ENCODE measurements at regions not wholly inside any gene's neighbourhood (a gene's known extent, or its start where the extent isn't known, plus 50 kb on each side); places are given as distances from the start of the nearest gene placed in this dataset.

- Histone ChIP-seq H3K4me1 (ENCODE audit: control insufficient read depth, insufficient read depth, low read length) (no peaks in the 10 kb centered on the region), H3K9me3 (ENCODE audit: control insufficient read depth, insufficient read depth, low read depth, low read length) (no peaks in the 10 kb centered on the region), H3K4me3 (ENCODE audit: low read depth, low read length) (no peak overlapping the region), H3K27ac (ENCODE audit: extremely low read depth, low read depth, low read length) (no peak overlapping the region), H3K36me3 (ENCODE audit: control insufficient read depth in 2 of 2, insufficient read depth in 1 of 2, low read length in 2 of 2) (no peaks in the 10 kb centered on the region)
- TF ChIP-seq BCL11A (tag by site-specific recombination; IDR thresholded peaks at IDR 0.05; ENCODE audit: low read depth) (no peak), ZNF202 (tag by site-specific recombination; IDR thresholded peaks at IDR 0.05; ENCODE audit: borderline replicate concordance) (no peak), ZNF2 (tag by site-specific recombination; IDR thresholded peaks at IDR 0.05) (no peak), ZNF791 (tag by site-specific recombination; IDR thresholded peaks at IDR 0.05) (no peak), PRDM10 (tag by site-specific recombination; IDR thresholded peaks at IDR 0.05) (no peak), PRDM1 (tag by site-specific recombination; IDR thresholded peaks at IDR 0.05) (no peak), TSHZ1 (tag by site-specific recombination; IDR thresholded peaks at IDR 0.05; ENCODE audit: borderline replicate concordance) (no peak)
- CTCF ChIA-PET = interaction anchor here (0.7 to 3.2 kb wide), 2 partner anchors 12 to 18 kb away, joined by 3 to 9 read pairs; no protein-coding TSS in a partner anchor
- POLR2A ChIA-PET = no interaction called here
Observed at GRCh38 chr18:76722224-76723061, 99.9 kb upstream of the ZNF236 start.

- Histone ChIP-seq H3K9me3 (ENCODE audit: control insufficient read depth, insufficient read depth, low read depth, low read length) (no peaks in the 10 kb centered on the region), H3K27ac (ENCODE audit: extremely low read depth, low read depth, low read length) (no peak overlapping the region), H3K4me3 (ENCODE audit: low read depth, low read length) (no peak overlapping the region), H3K36me3 (ENCODE audit: control insufficient read depth in 2 of 2, insufficient read depth in 1 of 2, low read length in 2 of 2) (no peaks in the 10 kb centered on the region), H3K4me1 (ENCODE audit: control insufficient read depth, insufficient read depth, low read length) (no peaks in the 10 kb centered on the region)
- TF ChIP-seq SCRT2 (tag by site-specific recombination; IDR thresholded peaks at IDR 0.05) (no peak), SP3 (tag by site-specific recombination; IDR thresholded peaks at IDR 0.05) (no peak), ZNF621 (tag by site-specific recombination; IDR thresholded peaks at IDR 0.05) (no peak), ZNF624 (tag by site-specific recombination; IDR thresholded peaks at IDR 0.05) (no peak), MZF1 (tag by site-specific recombination; IDR thresholded peaks at IDR 0.05; ENCODE audit: borderline replicate concordance) (no peak), ZSCAN30 (tag by site-specific recombination; IDR thresholded peaks at IDR 0.05) (no peak), ZNF645 (tag by site-specific recombination; IDR thresholded peaks at IDR 0.05) (no peak), ZSCAN16 (tag by site-specific recombination; IDR thresholded peaks at IDR 0.05) (no peak), ZNF701 (tag by site-specific recombination; IDR thresholded peaks at IDR 0.05) (no peak), FEZF1 (tag by site-specific recombination; IDR thresholded peaks at IDR 0.05) (no peak), ZNF214 (tag by site-specific recombination; IDR thresholded peaks at IDR 0.05; ENCODE audit: borderline replicate concordance) (no peak)
- ChIA-PET POLR2A (no interaction called here), CTCF (interaction anchor here (0.5 to 3.2 kb wide), 7 partner anchors 11 to 1511 kb away, joined by 3 to 14 read pairs (median 3); partner anchors contain the start of gene TSHZ1)
Observed at GRCh38 chr18:76721207-76721996, 101.0 kb upstream of the ZNF236 start.

Measured in HEK293 (cell line).